PC-3 (cell line): ENCODE measurements at regions not wholly inside any gene's neighbourhood (a gene's known extent, or its start where the extent isn't known, plus 50 kb on each side); places are given as distances from the start of the nearest gene placed in this dataset.

ENCODE experiments used
- CTCF ChIP-seq: fragments of 300-600 bp; sonication (generic); conservative IDR thresholded peaks from 2 replicates; pipeline ENCODE4 v1.5.1; 2017; ENCODE audit warnings: antibody characterized with exemption, low read depth, mild to moderate bottlenecking, low read length
- EZH2 ChIP-seq: fragments of 300-600 bp; sonication (generic); IDR thresholded peaks from one replicate; pipeline ENCODE4 v1.6.1; 2017; ENCODE audit warnings: antibody characterized with exemption, mild to moderate bottlenecking, low read length; ENCODE audit not compliant: unreplicated experiment
- EZH2phosphoT487 ChIP-seq: fragments of 300-600 bp; sonication (generic); IDR thresholded peaks from 2 replicates; pipeline ENCODE4 v1.6.1; 2018; ENCODE audit warnings: mild to moderate bottlenecking, antibody characterized with exemption, low read length, borderline replicate concordance

GRCh38 chr10:65482848-65483247 is 1443.0 kb upstream of the LRRTM3 start:
- TF ChIP-seq CTCF (no peak), EZH2 (no peak), EZH2phosphoT487 (no peak)
